CD14-positive monocyte (primary cell): ENCODE measurements at regions not wholly inside any gene's neighbourhood (a gene's known extent, or its start where the extent isn't known, plus 50 kb on each side); places are given as distances from the start of the nearest gene placed in this dataset.

Experiments
- DNase-seq, 3 donors: peaks; one replicate each; pipeline ENCODE4 v3.0.0-alpha.2; 2011 to 2022
- H2AFZ ChIP-seq: 2 replicates; pipeline ENCODE4 v1.6.0; 2012; ENCODE audit warnings: mild to moderate bottlenecking, low read depth, low read length, inconsistent platforms; ENCODE audit not compliant: insufficient read depth, poor library complexity, severe bottlenecking
- H3K27ac ChIP-seq, 2 donors: 1 replicate in 1 of 2; 2 replicates in 1 of 2; pipeline ENCODE4 v1.5.1; 2012 to 2013; ENCODE audit warnings: low read length in 2 of 2, control low read depth in 1 of 2, inconsistent platforms in 1 of 2, low read depth in 1 of 2, mild to moderate bottlenecking in 1 of 2
- H3K27me3 ChIP-seq, 2 donors: one replicate each; pipeline versions ENCODE4 v1.6.0 to v1.6.1; 2011 to 2013; ENCODE audit warnings: low read length in 2 of 2; ENCODE audit not compliant: control insufficient read depth in 2 of 2, insufficient read depth in 2 of 2
- H3K36me3 ChIP-seq, 2 donors: replicated peaks in 1 of 2; 1 replicate in 1 of 2; 2 replicates in 1 of 2; pipeline versions ENCODE4 v1.5.1 to v1.6.1; 2012 to 2013; ENCODE audit warnings: low read length in 2 of 2, control low read depth in 1 of 2, inconsistent platforms in 1 of 2, mild to moderate bottlenecking in 1 of 2; ENCODE audit not compliant: insufficient read depth in 2 of 2, control insufficient read depth in 1 of 2
- H3K4me1 ChIP-seq, 2 donors: 1 replicate in 1 of 2; 2 replicates in 1 of 2; pipeline versions ENCODE4 v1.5.1 to v1.6.1; 2012 to 2013; ENCODE audit warnings: low read length in 2 of 2, control low read depth in 1 of 2, inconsistent platforms in 1 of 2, mild to moderate bottlenecking in 1 of 2, moderate library complexity in 1 of 2; ENCODE audit not compliant: insufficient read depth in 2 of 2, control insufficient read depth in 1 of 2
- H3K4me2 ChIP-seq: replicated peaks from 2 replicates; pipeline ENCODE3; 2012; ENCODE audit warnings: low read length, moderate library complexity, mild to moderate bottlenecking; ENCODE audit not compliant: poor library complexity, severe bottlenecking; ENCODE audit errors: extremely low read depth
- H3K4me3 ChIP-seq, 3 experiments: fragments of 200-600 bp in 1 of 3; sonication (generic) in 1 of 3; replicated peaks in 1 of 3; 1 replicate in 2 of 3; 2 replicates in 1 of 3; pipeline ENCODE4 v1.5.1; 2011 to 2013; ENCODE audit warnings: low read length in 3 of 3, mild to moderate bottlenecking in 3 of 3, control low read depth in 2 of 3, low read depth in 2 of 3, inconsistent platforms in 1 of 3, moderate library complexity in 1 of 3
- H3K79me2 ChIP-seq: 2 replicates; pipeline ENCODE4 v1.6.0; 2012; ENCODE audit warnings: mild to moderate bottlenecking, control low read depth, inconsistent platforms, low read length, moderate library complexity; ENCODE audit not compliant: insufficient read depth
- H3K9ac ChIP-seq: 2 replicates; pipeline ENCODE4 v1.6.0; 2017; ENCODE audit warnings: low read length, mild to moderate bottlenecking; ENCODE audit not compliant: insufficient read depth, poor library complexity, severe bottlenecking
- H3K9me3 ChIP-seq, 2 donors: replicated peaks in 1 of 2; 1 replicate in 1 of 2; 2 replicates in 1 of 2; pipeline versions ENCODE4 v1.5.1 to v1.6.1; 2012 to 2013; ENCODE audit warnings: low read length in 2 of 2, control low read depth in 1 of 2; ENCODE audit not compliant: control insufficient read depth in 1 of 2, insufficient read depth in 1 of 2
- H4K20me1 ChIP-seq: 2 replicates; pipeline ENCODE4 v1.6.0; 2012; ENCODE audit warnings: mild to moderate bottlenecking, low read length, control low read depth, moderate library complexity; ENCODE audit not compliant: insufficient read depth
- H3K27ac Mint-ChIP-seq, 7 donors: one replicate each; pipeline ENCODE4 v1.8.0; 2020; ENCODE audit warnings: mild to moderate bottlenecking in 7 of 7, mixed read lengths in 7 of 7, moderate library complexity in 6 of 7, inconsistent platforms in 2 of 7
- H3K27me3 Mint-ChIP-seq, 3 donors: one replicate each; pipeline ENCODE4 v1.8.0; 2021 to 2022; ENCODE audit warnings: low read depth in 3 of 3, mild to moderate bottlenecking in 3 of 3, mixed read lengths in 3 of 3, moderate library complexity in 3 of 3, inconsistent platforms in 1 of 3
- H3K36me3 Mint-ChIP-seq, 2 donors: one replicate each; pipeline ENCODE4 v1.8.0; 2020; ENCODE audit warnings: mixed read lengths in 2 of 2, inconsistent platforms in 1 of 2, mild to moderate bottlenecking in 1 of 2
- H3K4me1 Mint-ChIP-seq: one replicate; pipeline ENCODE4 v1.8.0; 2020; ENCODE audit warnings: mild to moderate bottlenecking, mixed read lengths
- H3K4me3 Mint-ChIP-seq, 2 donors: one replicate each; pipeline ENCODE4 v1.8.0; 2020; ENCODE audit warnings: mild to moderate bottlenecking in 2 of 2, mixed read lengths in 2 of 2, moderate library complexity in 1 of 2
- H3K9me3 Mint-ChIP-seq, 7 donors: one replicate each; pipeline ENCODE4 v1.8.0; 2020 to 2022; ENCODE audit warnings: mixed read lengths in 7 of 7, mild to moderate bottlenecking in 6 of 7, moderate library complexity in 6 of 7, inconsistent platforms in 2 of 7
- WGBS: methylation state at CpG from one replicate; pipeline ENCODE4 v1.1.5; 2013; ENCODE audit warnings: missing lambda C conversion rate; ENCODE audit not compliant: insufficient coverage; 5-methylcytosine and 5-hydroxymethylcytosine counted together
- intact Hi-C, 2 donors: fragments of 100-400 bp; cut with micrococcal nuclease; formaldehyde crosslinking; loops; one replicate each; pipeline versions ENCODE4 v1.15.0 to v1.15.1; 2023
- TF ChIP-seq, protein P1 (sequence below): fragments of 200-600 bp; IDR thresholded peaks from one replicate; pipeline ENCODE4 v1.8.0; 2022; ENCODE audit warnings: antibody characterized with exemption, mild to moderate bottlenecking

DNA sequence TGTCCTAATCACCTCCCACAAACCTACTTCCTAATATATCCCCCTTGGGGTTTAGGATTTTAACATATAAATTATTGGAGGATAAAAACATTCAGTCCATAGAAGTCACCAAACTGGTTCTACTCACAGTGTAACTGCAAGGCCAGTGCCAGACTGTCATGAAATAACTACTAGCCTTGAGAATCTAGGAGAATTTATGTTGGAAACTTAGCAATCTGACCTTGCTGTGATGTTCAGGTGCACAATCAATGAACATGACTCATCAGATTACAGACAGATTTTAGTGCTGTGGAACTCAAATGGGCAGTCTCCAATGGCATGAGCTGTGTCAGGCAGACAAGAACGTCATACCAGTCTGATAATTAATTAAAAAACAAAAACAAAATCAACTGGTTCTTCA, 571.4 kb upstream of the IGFBP3 start:
- H3K4me2 ChIP-seq = no peak overlapping the region
- no CpG with 5 or more reads among the region's 1 CpG for WGBS
- no peak overlapping the region for H3K4me3 Mint-ChIP-seq
- H3K27ac ChIP-seq = no peak overlapping the region
- no peak overlapping the region for H2AFZ ChIP-seq
- no peaks in the 10 kb centered on the region for H4K20me1 ChIP-seq
- H3K9me3 ChIP-seq = peaks cover 7 to 16% of the 10 kb centered on the region in 2 donors
- H3K4me3 ChIP-seq = no peak overlapping the region
- H3K79me2 ChIP-seq = no peaks in the 10 kb centered on the region
- H3K9me3 Mint-ChIP-seq = peaks cover 5 to 12% (median 10%) of the 10 kb centered on the region in 7 donors
- H3K36me3 Mint-ChIP-seq = no peaks in the 10 kb centered on the region
- no peaks in the 10 kb centered on the region for H3K36me3 ChIP-seq
- H3K27me3 Mint-ChIP-seq = no peaks in the 10 kb centered on the region
- no peak overlapping the region for H3K9ac ChIP-seq
- H3K27me3 ChIP-seq = no peaks in the 10 kb centered on the region
- TF ChIP-seq, protein P1, sequence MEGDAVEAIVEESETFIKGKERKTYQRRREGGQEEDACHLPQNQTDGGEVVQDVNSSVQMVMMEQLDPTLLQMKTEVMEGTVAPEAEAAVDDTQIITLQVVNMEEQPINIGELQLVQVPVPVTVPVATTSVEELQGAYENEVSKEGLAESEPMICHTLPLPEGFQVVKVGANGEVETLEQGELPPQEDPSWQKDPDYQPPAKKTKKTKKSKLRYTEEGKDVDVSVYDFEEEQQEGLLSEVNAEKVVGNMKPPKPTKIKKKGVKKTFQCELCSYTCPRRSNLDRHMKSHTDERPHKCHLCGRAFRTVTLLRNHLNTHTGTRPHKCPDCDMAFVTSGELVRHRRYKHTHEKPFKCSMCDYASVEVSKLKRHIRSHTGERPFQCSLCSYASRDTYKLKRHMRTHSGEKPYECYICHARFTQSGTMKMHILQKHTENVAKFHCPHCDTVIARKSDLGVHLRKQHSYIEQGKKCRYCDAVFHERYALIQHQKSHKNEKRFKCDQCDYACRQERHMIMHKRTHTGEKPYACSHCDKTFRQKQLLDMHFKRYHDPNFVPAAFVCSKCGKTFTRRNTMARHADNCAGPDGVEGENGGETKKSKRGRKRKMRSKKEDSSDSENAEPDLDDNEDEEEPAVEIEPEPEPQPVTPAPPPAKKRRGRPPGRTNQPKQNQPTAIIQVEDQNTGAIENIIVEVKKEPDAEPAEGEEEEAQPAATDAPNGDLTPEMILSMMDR = no peak
- H3K4me1 ChIP-seq = no peaks in the 10 kb centered on the region
- H3K4me1 Mint-ChIP-seq = no peaks in the 10 kb centered on the region
- intact Hi-C loops = no loop called here
- DNase-seq = no peak
- no peak overlapping the region for H3K27ac Mint-ChIP-seq

DNA sequence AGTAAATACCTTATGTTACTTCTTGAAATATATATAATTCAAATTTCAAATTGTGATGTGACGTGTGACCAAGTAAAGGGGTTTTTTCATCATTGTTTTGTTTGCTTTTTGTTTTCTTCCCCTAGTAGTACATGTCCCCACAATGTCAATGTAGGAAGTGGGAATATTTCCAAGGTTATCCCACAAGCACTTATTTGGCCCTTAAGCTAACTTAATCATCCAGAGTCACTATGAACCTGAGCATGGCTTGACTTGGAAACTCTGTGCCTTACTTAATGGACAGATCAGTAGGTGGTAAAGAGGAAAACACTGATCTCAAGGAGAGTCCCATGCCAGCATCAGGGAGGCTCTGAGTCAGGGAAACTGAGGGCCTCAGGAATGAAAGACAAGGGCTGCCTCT, 569.3 kb upstream of the IGFBP3 start:
- no peak for DNase-seq
- Histone ChIP-seq H3K79me2 (no peaks in the 10 kb centered on the region), H3K9ac (no peak overlapping the region), H4K20me1 (no peaks in the 10 kb centered on the region), H2AFZ (no peak overlapping the region), H3K27ac (no peak overlapping the region), H3K4me1 (no peaks in the 10 kb centered on the region), H3K9me3 (peaks cover 13 to 23% of the 10 kb centered on the region in 2 donors), H3K4me2 (no peak overlapping the region), H3K27me3 (no peaks in the 10 kb centered on the region), H3K4me3 (no peak overlapping the region), H3K36me3 (no peaks in the 10 kb centered on the region)
- intact Hi-C loops = no loop called here
- H3K27ac Mint-ChIP-seq = no peak overlapping the region
- WGBS = no CpG with 5 or more reads among the region's 1 CpG
- TF ChIP-seq, protein P1 = no peak
- no peak overlapping the region for H3K4me3 Mint-ChIP-seq
- H3K9me3 Mint-ChIP-seq = peaks cover 4 to 10% (median 6%) of the 10 kb centered on the region in 7 donors
- no peaks in the 10 kb centered on the region for H3K4me1 Mint-ChIP-seq
- no peaks in the 10 kb centered on the region for H3K36me3 Mint-ChIP-seq
- no peaks in the 10 kb centered on the region for H3K27me3 Mint-ChIP-seq
